ENCODE measurements at regions not wholly inside any gene's neighbourhood (a gene's known extent, or its start where the extent isn't known, plus 50 kb on each side); places are given as distances from the start of the nearest gene placed in this dataset.

GRCh38 chr5:174424219-174425053, 299.9 kb upstream of the MSX2 start:
- Histone ChIP-seq H3K79me2 (ENCODE audit: insufficient read depth, low read length) (no peaks in the 10 kb centered on the region), H3F3A (ENCODE audit: low read depth) (no peaks in the 10 kb centered on the region), H3K4me2 (ENCODE audit: low read depth, low read length, poor library complexity, severe bottlenecking) (peak overlapping the region; percentile 53), H3K9me2 (replicated peaks; ENCODE audit: low read depth, low read length) (no peaks in the 10 kb centered on the region), H3K27me3 (ENCODE audit: insufficient read depth, low read length, poor library complexity, severe bottlenecking) (no peaks in the 10 kb centered on the region), H3K36me3 (ENCODE audit: insufficient read depth, low read length) (no peaks in the 10 kb centered on the region), H3K9me3 (ENCODE audit: insufficient read depth, low read depth, low read length) (no peaks in the 10 kb centered on the region), H3K4me3 (ENCODE audit: low read length, poor library complexity, severe bottlenecking) (no peak overlapping the region), H2AFZ (ENCODE audit: low read length) (no peak overlapping the region), H3K4me1 (ENCODE audit: insufficient read depth, low read length, poor library complexity, severe bottlenecking) (peaks cover 45% of the 10 kb centered on the region), H3K9ac (ENCODE audit: low read depth, low read length, poor library complexity, severe bottlenecking) (peak overlapping the region; percentile 44), H4K20me1 (ENCODE audit: insufficient read depth, low read length, poor library complexity, severe bottlenecking) (no peaks in the 10 kb centered on the region)
- TF ChIP-seq EZH2phosphoT487 (IDR thresholded peaks at IDR 0.05; ENCODE audit: borderline replicate concordance), result no peak
- TF ChIP-seq, protein P1, sequence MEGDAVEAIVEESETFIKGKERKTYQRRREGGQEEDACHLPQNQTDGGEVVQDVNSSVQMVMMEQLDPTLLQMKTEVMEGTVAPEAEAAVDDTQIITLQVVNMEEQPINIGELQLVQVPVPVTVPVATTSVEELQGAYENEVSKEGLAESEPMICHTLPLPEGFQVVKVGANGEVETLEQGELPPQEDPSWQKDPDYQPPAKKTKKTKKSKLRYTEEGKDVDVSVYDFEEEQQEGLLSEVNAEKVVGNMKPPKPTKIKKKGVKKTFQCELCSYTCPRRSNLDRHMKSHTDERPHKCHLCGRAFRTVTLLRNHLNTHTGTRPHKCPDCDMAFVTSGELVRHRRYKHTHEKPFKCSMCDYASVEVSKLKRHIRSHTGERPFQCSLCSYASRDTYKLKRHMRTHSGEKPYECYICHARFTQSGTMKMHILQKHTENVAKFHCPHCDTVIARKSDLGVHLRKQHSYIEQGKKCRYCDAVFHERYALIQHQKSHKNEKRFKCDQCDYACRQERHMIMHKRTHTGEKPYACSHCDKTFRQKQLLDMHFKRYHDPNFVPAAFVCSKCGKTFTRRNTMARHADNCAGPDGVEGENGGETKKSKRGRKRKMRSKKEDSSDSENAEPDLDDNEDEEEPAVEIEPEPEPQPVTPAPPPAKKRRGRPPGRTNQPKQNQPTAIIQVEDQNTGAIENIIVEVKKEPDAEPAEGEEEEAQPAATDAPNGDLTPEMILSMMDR (conservative IDR thresholded peaks at IDR 0.05; ENCODE audit: low read length), result peak; percentile 25; the same call in 1 of the 2 replicates

DNA sequence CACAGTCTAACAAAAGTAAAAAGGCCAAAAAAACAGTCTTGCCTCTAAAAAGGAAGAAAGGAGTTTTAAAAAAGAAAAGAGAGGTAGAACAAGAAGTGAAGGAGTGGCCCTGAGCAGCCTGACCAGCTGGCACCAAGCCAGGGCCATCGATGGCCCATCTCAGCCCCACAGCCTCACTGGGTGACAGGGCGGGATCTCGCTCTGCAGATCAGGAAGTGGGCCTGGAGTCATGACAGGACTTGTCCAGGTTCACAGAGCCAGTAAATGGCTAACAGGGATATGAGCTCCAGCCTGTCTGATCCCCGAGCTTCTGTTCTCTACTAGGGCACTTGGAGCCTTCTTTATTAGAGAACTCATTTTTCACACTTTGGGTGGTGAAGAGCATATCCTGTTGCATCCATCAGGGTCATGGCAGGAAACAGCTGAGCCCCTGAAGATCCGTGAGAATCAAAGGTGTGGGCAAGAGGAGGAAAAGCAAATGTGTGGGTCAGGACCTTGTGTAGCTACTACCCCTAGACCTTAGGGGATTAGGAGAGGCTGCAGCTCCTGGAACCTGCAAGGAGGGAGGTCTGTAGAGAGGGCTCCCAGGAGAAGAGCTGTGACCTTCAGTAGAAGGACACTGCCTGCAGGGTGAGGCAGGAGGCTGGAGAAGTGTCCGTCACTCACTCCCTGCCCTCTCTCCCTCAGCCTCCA, 299.0 kb upstream of the MSX2 start:
- H3K36me3 ChIP-seq (ENCODE audit: insufficient read depth, low read length), result no peaks in the 10 kb centered on the region
- H3K9me3 ChIP-seq (ENCODE audit: insufficient read depth, low read depth, low read length), result no peaks in the 10 kb centered on the region
- no peak overlapping the region for H2AFZ ChIP-seq (ENCODE audit: low read length)
- H4K20me1 ChIP-seq (ENCODE audit: insufficient read depth, low read length, poor library complexity, severe bottlenecking), result no peaks in the 10 kb centered on the region
- no peaks in the 10 kb centered on the region for H3K79me2 ChIP-seq (ENCODE audit: insufficient read depth, low read length)
- H3F3A ChIP-seq (ENCODE audit: low read depth), result no peaks in the 10 kb centered on the region
- H3K4me3 ChIP-seq (ENCODE audit: low read length, poor library complexity, severe bottlenecking), result peak overlapping the region; percentile 13
- H3K9ac ChIP-seq (ENCODE audit: low read depth, low read length, poor library complexity, severe bottlenecking), result peak overlapping the region; percentile 44
- peaks cover 50% of the 10 kb centered on the region for H3K4me1 ChIP-seq (ENCODE audit: insufficient read depth, low read length, poor library complexity, severe bottlenecking)
- no peaks in the 10 kb centered on the region for H3K27me3 ChIP-seq (ENCODE audit: insufficient read depth, low read length, poor library complexity, severe bottlenecking)
- H3K4me2 ChIP-seq (ENCODE audit: low read depth, low read length, poor library complexity, severe bottlenecking), result peak overlapping the region; percentile 53
- TF ChIP-seq, protein P1 (conservative IDR thresholded peaks at IDR 0.05; ENCODE audit: low read length), result no peak
- TF ChIP-seq EZH2phosphoT487 (IDR thresholded peaks at IDR 0.05; ENCODE audit: borderline replicate concordance), result no peak
- H3K9me2 ChIP-seq (replicated peaks; ENCODE audit: low read depth, low read length), result no peaks in the 10 kb centered on the region

DNA sequence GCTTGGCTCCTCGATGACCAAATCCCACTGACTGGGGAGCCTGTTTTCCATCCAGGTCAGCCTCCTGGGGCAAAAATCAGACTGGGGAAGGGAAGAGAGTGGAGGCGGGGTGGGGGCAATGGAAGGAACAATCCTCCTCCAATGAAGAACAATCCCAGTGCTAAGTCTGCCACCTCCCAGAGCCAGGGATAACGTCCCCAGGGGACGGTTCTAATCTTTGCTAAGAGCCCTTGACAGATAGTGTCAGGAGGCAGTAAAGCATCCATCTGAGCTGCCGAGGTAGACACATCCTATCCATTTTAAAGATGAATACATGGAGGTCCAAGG, 298.5 kb upstream of the MSX2 start:
- Histone ChIP-seq H3K4me2 (ENCODE audit: low read depth, low read length, poor library complexity, severe bottlenecking) (peak overlapping the region; percentile 53), H3K4me3 (ENCODE audit: low read length, poor library complexity, severe bottlenecking) (no peak overlapping the region)

More for the DNA sequence above, 298.5 kb upstream of the MSX2 start:
- peaks cover 56% of the 10 kb centered on the region for H3K4me1 ChIP-seq (ENCODE audit: insufficient read depth, low read length, poor library complexity, severe bottlenecking)
- TF ChIP-seq, protein P1 (conservative IDR thresholded peaks at IDR 0.05; ENCODE audit: low read length), result no peak
- no peak for TF ChIP-seq EZH2phosphoT487 (IDR thresholded peaks at IDR 0.05; ENCODE audit: borderline replicate concordance)
- H3K9ac ChIP-seq (ENCODE audit: low read depth, low read length, poor library complexity, severe bottlenecking), result peak overlapping the region; percentile 44
- no peaks in the 10 kb centered on the region for H3K36me3 ChIP-seq (ENCODE audit: insufficient read depth, low read length)
- no peaks in the 10 kb centered on the region for H4K20me1 ChIP-seq (ENCODE audit: insufficient read depth, low read length, poor library complexity, severe bottlenecking)
- H2AFZ ChIP-seq (ENCODE audit: low read length), result no peak overlapping the region
- no peaks in the 10 kb centered on the region for H3F3A ChIP-seq (ENCODE audit: low read depth)
- H3K79me2 ChIP-seq (ENCODE audit: insufficient read depth, low read length), result no peaks in the 10 kb centered on the region
- no peaks in the 10 kb centered on the region for H3K9me2 ChIP-seq (replicated peaks; ENCODE audit: low read depth, low read length)
- H3K27me3 ChIP-seq (ENCODE audit: insufficient read depth, low read length, poor library complexity, severe bottlenecking), result no peaks in the 10 kb centered on the region
- H3K9me3 ChIP-seq (ENCODE audit: insufficient read depth, low read depth, low read length), result no peaks in the 10 kb centered on the region

Measured in Loucy (cell line).